ENCODE measurements at regions not wholly inside any gene's neighbourhood (a gene's known extent, or its start where the extent isn't known, plus 50 kb on each side); places are given as distances from the start of the nearest gene placed in this dataset.

GRCh38 chr7:118792682-118793081 is 568.2 kb downstream of the ANKRD7 start:
- TF ChIP-seq CTCF (IDR thresholded peaks at IDR 0.05), result no peak
- no peak for TF ChIP-seq POLR2AphosphoS5 (IDR thresholded peaks at IDR 0.05; ENCODE audit: insufficient read depth in 1 of 2, low read depth in 1 of 2)
- TF ChIP-seq POLR2A (IDR thresholded peaks at IDR 0.05), result no peak

Measured in vagina (tissue), 2 donors.